CD4-positive, alpha-beta T cell treated with Interleukin-17A for 1 hour (primary cell): ENCODE measurements at regions not wholly inside any gene's neighbourhood (a gene's known extent, or its start where the extent isn't known, plus 50 kb on each side); places are given as distances from the start of the nearest gene placed in this dataset.
"Not testable (repeated sequence)": the region's sequence is repeated elsewhere in the genome, so short reads cannot be mapped to it uniquely, and the experiment has no call there.

ENCODE experiments used
- DNase-seq: peaks from one replicate; pipeline ENCODE4 v3.0.0-alpha.2; 2020

- DNase-seq, result no peak
These were observed 276.2 kb upstream of the ZEB2 start for GRCh38 chr2:144796164-144796563.

- DNase-seq, result no peak
These were observed 265.3 kb upstream of the ZEB2 start for GRCh38 chr2:144785253-144785652.

GRCh38 chr2:144780983-144781382 lies 261.1 kb upstream of the ZEB2 start:
- DNase-seq, result no peak

GRCh38 chr2:144776766-144777165 lies 256.8 kb upstream of the ZEB2 start:
- DNase-seq, result no peak

GRCh38 chr2:144774809-144775208 lies 254.9 kb upstream of the ZEB2 start:
- no peak for DNase-seq

- no peak for DNase-seq
These were observed 251.4 kb upstream of the ZEB2 start for GRCh38 chr2:144771348-144771747.

GRCh38 chr2:144770616-144771230 lies 250.8 kb upstream of the ZEB2 start:
- no peak for DNase-seq

GRCh38 chr2:144760939-144761338 lies 241.0 kb upstream of the ZEB2 start:
- DNase-seq, result not testable (repeated sequence)

- no peak for DNase-seq
These were observed 239.8 kb upstream of the ZEB2 start for GRCh38 chr2:144759746-144760145.

GRCh38 chr2:144758196-144758595 lies 238.3 kb upstream of the ZEB2 start:
- DNase-seq, result not testable (repeated sequence)

GRCh38 chr2:144753416-144753815 lies 233.5 kb upstream of the ZEB2 start:
- no peak for DNase-seq

- DNase-seq, result no peak
These were observed 231.4 kb upstream of the ZEB2 start for GRCh38 chr2:144751142-144751905.

GRCh38 chr2:144749188-144749587 lies 229.3 kb upstream of the ZEB2 start:
- no peak for DNase-seq

GRCh38 chr2:144748443-144748842 lies 228.5 kb upstream of the ZEB2 start:
- no peak for DNase-seq

- no peak for DNase-seq
These were observed 227.7 kb upstream of the ZEB2 start for GRCh38 chr2:144747571-144747970.

GRCh38 chr2:144745424-144745823 lies 225.5 kb upstream of the ZEB2 start:
- no peak for DNase-seq

- no peak for DNase-seq
These were observed 218.8 kb upstream of the ZEB2 start for GRCh38 chr2:144738749-144739148.

GRCh38 chr2:144730711-144731110 lies 210.8 kb upstream of the ZEB2 start:
- DNase-seq, result no peak

GRCh38 chr2:144724460-144724859 lies 204.5 kb upstream of the ZEB2 start:
- not testable (repeated sequence) for DNase-seq

GRCh38 chr2:144718376-144718775 lies 198.5 kb upstream of the ZEB2 start:
- no peak for DNase-seq

- DNase-seq, result no peak
These were observed 196.1 kb upstream of the ZEB2 start for GRCh38 chr2:144715992-144716391.

GRCh38 chr2:144713410-144713809 lies 193.5 kb upstream of the ZEB2 start:
- DNase-seq, result no peak

- DNase-seq, result no peak
These were observed 192.6 kb upstream of the ZEB2 start for GRCh38 chr2:144712550-144712940.

- no peak for DNase-seq
These were observed 192.0 kb upstream of the ZEB2 start for GRCh38 chr2:144711630-144712549.
